Ectodermal cell (in vitro differentiated cells): ENCODE measurements at regions not wholly inside any gene's neighbourhood (a gene's known extent, or its start where the extent isn't known, plus 50 kb on each side); places are given as distances from the start of the nearest gene placed in this dataset.

Experiments
- H3K27ac ChIP-seq: 2 replicates; pipeline ENCODE4 v1.7.0; 2013; ENCODE audit warnings: mild to moderate bottlenecking, low read depth, low read length; ENCODE audit not compliant: insufficient read depth, poor library complexity, severe bottlenecking
- H3K27me3 ChIP-seq: 2 replicates; pipeline ENCODE4 v1.7.0; 2013; ENCODE audit warnings: mild to moderate bottlenecking, low read length; ENCODE audit not compliant: insufficient read depth, control insufficient read depth, poor library complexity, severe bottlenecking
- H3K36me3 ChIP-seq: one replicate; pipeline ENCODE4 v1.7.0; 2013; ENCODE audit warnings: low read length; ENCODE audit not compliant: control insufficient read depth, insufficient read depth
- H3K4me1 ChIP-seq: one replicate; pipeline ENCODE4 v1.7.0; 2013; ENCODE audit warnings: low read length; ENCODE audit not compliant: control insufficient read depth, insufficient read depth
- H3K4me3 ChIP-seq: 2 replicates; pipeline ENCODE4 v1.7.0; 2013; ENCODE audit warnings: low read depth, low read length, control low read depth; ENCODE audit not compliant: insufficient read depth
- H3K9me3 ChIP-seq: 2 replicates; pipeline ENCODE4 v1.7.0; 2013; ENCODE audit warnings: mild to moderate bottlenecking, low read length, moderate library complexity; ENCODE audit not compliant: control insufficient read depth
- WGBS, 2 experiments: methylation state at CpG; one replicate each; pipeline ENCODE4 v1.1.7; 2013; ENCODE audit warnings: missing lambda C conversion rate in 2 of 2; 5-methylcytosine and 5-hydroxymethylcytosine counted together

GRCh38 chr7:42511027-42511426, 274.0 kb upstream of the GLI3 start:
- no peak overlapping the region for H3K27ac ChIP-seq
- no peaks in the 10 kb centered on the region for H3K4me1 ChIP-seq
- no peaks in the 10 kb centered on the region for H3K9me3 ChIP-seq
- 94 to 100% methylated on average over 2 of the region's 2 CpGs for WGBS, 2 experiments
- no peaks in the 10 kb centered on the region for H3K36me3 ChIP-seq
- no peaks in the 10 kb centered on the region for H3K27me3 ChIP-seq
- H3K4me3 ChIP-seq: no peak overlapping the region

DNA sequence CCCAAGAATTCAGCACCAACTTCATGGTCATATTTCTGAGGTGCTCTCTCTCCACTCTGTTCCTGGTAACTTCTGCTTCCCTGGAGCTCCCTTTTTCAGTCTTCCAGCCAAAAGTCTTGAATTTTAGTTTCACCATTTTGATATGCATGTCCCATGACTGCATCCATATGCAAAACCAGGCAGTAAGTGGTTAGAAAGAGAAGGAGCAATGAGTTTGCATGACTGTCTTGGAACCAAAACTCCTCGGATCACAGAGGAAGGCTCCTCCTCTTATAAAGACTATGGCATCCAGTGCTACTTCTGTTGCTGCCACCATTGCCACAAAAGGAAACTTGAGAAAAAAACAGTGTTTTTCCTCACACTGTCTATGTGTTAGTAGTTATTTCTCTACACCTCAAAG, 269.1 kb upstream of the GLI3 start:
- WGBS, 2 experiments: 89 to 90% methylated on average over 1 of the region's 1 CpG
- H3K4me1 ChIP-seq: no peaks in the 10 kb centered on the region
- H3K27me3 ChIP-seq: no peaks in the 10 kb centered on the region
- H3K4me3 ChIP-seq: no peak overlapping the region
- H3K27ac ChIP-seq: no peak overlapping the region
- H3K9me3 ChIP-seq: no peaks in the 10 kb centered on the region
- no peaks in the 10 kb centered on the region for H3K36me3 ChIP-seq

GRCh38 chr7:42502022-42502421, 265.0 kb upstream of the GLI3 start:
- Histone ChIP-seq H3K27me3 (no peaks in the 10 kb centered on the region), H3K9me3 (no peaks in the 10 kb centered on the region), H3K4me1 (no peaks in the 10 kb centered on the region), H3K4me3 (no peak overlapping the region), H3K27ac (no peak overlapping the region), H3K36me3 (no peaks in the 10 kb centered on the region)
- 89 to 100% methylated on average over 1 of the region's 1 CpG for WGBS, 2 experiments

GRCh38 chr7:42495256-42495655, 258.2 kb upstream of the GLI3 start:
- H3K4me3 ChIP-seq: no peak overlapping the region
- no peaks in the 10 kb centered on the region for H3K9me3 ChIP-seq
- 94 to 95% methylated on average over 2 to 3 of the region's 3 CpGs for WGBS, 2 experiments
- H3K27ac ChIP-seq: no peak overlapping the region
- H3K27me3 ChIP-seq: no peaks in the 10 kb centered on the region
- no peaks in the 10 kb centered on the region for H3K36me3 ChIP-seq
- peaks cover 4% of the 10 kb centered on the region for H3K4me1 ChIP-seq

DNA sequence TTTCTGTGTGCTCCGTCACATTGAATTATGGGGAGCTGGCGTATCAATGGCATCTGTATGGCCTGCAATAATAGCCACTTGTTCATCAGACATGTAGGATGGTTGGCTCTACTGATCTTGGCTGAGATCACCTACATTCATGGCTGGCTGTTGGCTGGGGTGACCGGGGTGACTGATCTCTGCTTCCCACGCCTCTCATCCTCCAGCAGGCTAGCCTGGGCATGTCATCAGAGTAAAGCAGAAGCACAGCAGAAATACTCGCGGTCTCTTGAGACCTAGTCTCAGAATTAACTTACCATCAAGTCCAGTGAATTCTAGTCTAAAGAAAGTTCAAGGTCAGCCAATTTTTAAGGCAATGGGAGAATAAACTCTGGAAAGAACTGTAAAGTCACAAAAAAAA, 257.7 kb upstream of the GLI3 start:
- Histone ChIP-seq H3K9me3 (no peaks in the 10 kb centered on the region), H3K27me3 (no peaks in the 10 kb centered on the region), H3K4me3 (no peak overlapping the region), H3K4me1 (peaks cover 4% of the 10 kb centered on the region), H3K36me3 (no peaks in the 10 kb centered on the region), H3K27ac (no peak overlapping the region)
- WGBS, 2 experiments: 87 to 88% methylated on average over 6 of the region's 6 CpGs

- Histone ChIP-seq H3K4me3 (no peak overlapping the region), H3K27me3 (no peaks in the 10 kb centered on the region), H3K27ac (no peak overlapping the region), H3K4me1 (peaks cover 4% of the 10 kb centered on the region), H3K36me3 (no peaks in the 10 kb centered on the region), H3K9me3 (no peaks in the 10 kb centered on the region)
- WGBS, 2 experiments: 94 to 99% methylated on average over 5 of the region's 5 CpGs
Measured at GRCh38 chr7:42494199-42494710, 257.2 kb upstream of the GLI3 start.

- Histone ChIP-seq H3K27ac (no peak overlapping the region), H3K4me3 (peak overlapping the region; percentile 50), H3K4me1 (peaks cover 4% of the 10 kb centered on the region), H3K27me3 (no peaks in the 10 kb centered on the region), H3K36me3 (no peaks in the 10 kb centered on the region), H3K9me3 (no peaks in the 10 kb centered on the region)
- 5 to 6% methylated on average over 29 of the region's 29 CpGs for WGBS, 2 experiments
Measured at GRCh38 chr7:42493436-42494198, 256.6 kb upstream of the GLI3 start.

DNA sequence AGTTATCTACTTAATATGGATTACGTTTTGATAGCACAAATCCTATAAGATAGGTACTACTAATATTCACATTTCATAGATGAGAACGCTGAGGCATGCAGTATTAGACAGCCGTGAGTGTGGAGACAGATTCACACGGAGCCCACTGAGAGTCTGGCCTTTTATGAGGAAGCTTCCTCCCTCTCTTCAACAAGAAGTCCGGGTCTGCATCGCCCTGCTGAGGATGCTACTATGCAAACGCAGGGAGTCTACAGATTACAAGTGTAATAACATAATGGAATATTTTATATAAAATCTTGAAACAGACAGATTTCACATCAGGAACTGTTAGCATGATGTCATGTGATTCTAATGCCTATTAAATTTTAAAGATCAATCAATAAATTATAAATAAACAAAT, 255.9 kb upstream of the GLI3 start:
- H3K27me3 ChIP-seq: no peaks in the 10 kb centered on the region
- peak overlapping the region; percentile 50 for H3K4me3 ChIP-seq
- no peaks in the 10 kb centered on the region for H3K36me3 ChIP-seq
- peaks cover 4% of the 10 kb centered on the region for H3K4me1 ChIP-seq
- no peaks in the 10 kb centered on the region for H3K9me3 ChIP-seq
- WGBS, 2 experiments: 80 to 91% methylated on average over 4 to 6 of the region's 7 CpGs
- no peak overlapping the region for H3K27ac ChIP-seq

DNA sequence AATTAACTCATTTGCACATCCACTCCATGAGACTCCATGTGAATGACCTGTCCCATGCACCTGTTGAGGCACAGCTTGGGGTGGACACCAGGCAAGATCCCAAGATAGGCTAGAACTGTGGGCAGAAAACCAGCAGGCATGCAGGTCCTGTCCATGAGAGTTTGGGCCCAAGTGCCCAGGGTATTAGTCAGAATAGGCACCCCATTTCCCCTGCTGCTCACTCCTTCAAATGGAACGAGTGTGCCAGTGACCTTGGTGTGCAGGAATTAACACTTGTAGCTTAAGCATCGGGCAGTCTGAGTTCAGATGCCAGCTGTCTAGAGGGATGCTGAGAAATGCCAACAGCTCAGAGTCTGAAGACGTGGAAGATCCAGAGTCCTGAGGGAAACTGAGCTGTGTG, 254.1 kb upstream of the GLI3 start:
- H3K36me3 ChIP-seq: no peaks in the 10 kb centered on the region
- 87 to 89% methylated on average over 3 of the region's 3 CpGs for WGBS, 2 experiments
- H3K27me3 ChIP-seq: no peaks in the 10 kb centered on the region

GRCh38 chr7:42489299-42489698, 252.3 kb upstream of the GLI3 start:
- no peaks in the 10 kb centered on the region for H3K9me3 ChIP-seq
- no peaks in the 10 kb centered on the region for H3K27me3 ChIP-seq
- no peaks in the 10 kb centered on the region for H3K36me3 ChIP-seq
- no peak overlapping the region for H3K4me3 ChIP-seq
- H3K27ac ChIP-seq: no peak overlapping the region
- H3K4me1 ChIP-seq: peaks cover 4% of the 10 kb centered on the region

More for the DNA sequence above, 254.1 kb upstream of the GLI3 start:
- Histone ChIP-seq H3K27ac (no peak overlapping the region), H3K4me3 (no peak overlapping the region), H3K9me3 (no peaks in the 10 kb centered on the region), H3K4me1 (peaks cover 4% of the 10 kb centered on the region)
